ENCODE measurements at regions not wholly inside any gene's neighbourhood (a gene's known extent, or its start where the extent isn't known, plus 50 kb on each side); places are given as distances from the start of the nearest gene placed in this dataset.

DNA sequence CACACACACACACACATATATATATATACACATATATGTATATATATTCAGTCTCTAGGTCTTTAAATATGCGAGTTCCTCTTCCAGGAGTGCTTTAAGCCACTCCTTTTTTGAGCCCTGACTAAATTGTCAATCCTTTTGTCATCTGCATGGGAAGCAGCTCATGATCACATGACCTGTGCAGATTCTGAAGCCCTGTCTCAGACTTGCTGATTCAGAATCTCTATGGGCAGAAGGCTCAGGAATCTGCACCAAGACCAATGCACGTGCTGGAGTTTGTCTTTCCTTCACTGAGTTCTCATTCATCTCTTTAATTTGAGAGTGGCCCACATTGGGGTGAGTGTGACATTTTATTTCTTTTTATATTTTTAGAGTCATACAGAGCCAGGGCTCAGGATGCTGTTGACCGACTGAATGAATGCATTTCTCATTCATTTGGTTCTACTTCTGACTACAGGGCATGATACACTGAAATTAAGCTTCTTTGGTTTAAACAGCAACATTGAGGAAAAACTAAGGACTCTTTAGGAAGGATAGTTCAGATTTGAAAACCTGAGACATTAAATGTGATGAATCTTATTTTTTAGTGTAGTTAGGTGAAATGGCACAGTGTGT lies 307.5 kb downstream of the EDEM1 start:
- peaks cover 0 to 6% (median 0%) of the 10 kb centered on the region in 11 donors for H3K9me3 Mint-ChIP-seq
- peaks cover 0 to 9% (median 0%) of the 10 kb centered on the region in 7 donors for H3K4me1 Mint-ChIP-seq
- ChIA-PET POLR2A (no interaction called here), CTCF (no interaction called here)
- H3K27me3 Mint-ChIP-seq: peaks cover 0 to 10% (median 5%) of the 10 kb centered on the region in 5 donors
- intact Hi-C loops (cut with micrococcal nuclease): loop anchor here in 1 of 2 donors (10.0 kb wide), 1 partner anchor 360 kb away; no protein-coding TSS in a partner anchor
- H3K4me3 Mint-ChIP-seq: no peak overlapping the region
- Histone ChIP-seq H3K4me3 (ENCODE audit: low read length) (no peak overlapping the region), H3K9me3 (ENCODE audit: control insufficient read depth in 2 of 3, low read length in 3 of 3) (no peaks in the 10 kb centered on the region), H3K27ac (ENCODE audit: low read depth, low read length) (no peak overlapping the region), H3K4me1 (ENCODE audit: control insufficient read depth in 2 of 2, insufficient read depth in 2 of 2, low read length in 2 of 2) (no peaks in the 10 kb centered on the region), H3K36me3 (ENCODE audit: control insufficient read depth in 2 of 3, insufficient read depth in 3 of 3, low read length in 3 of 3) (no peaks in the 10 kb centered on the region), H3K27me3 (ENCODE audit: control insufficient read depth in 2 of 2, insufficient read depth in 2 of 2, low read length in 2 of 2) (no peaks in the 10 kb centered on the region)
- H3K36me3 Mint-ChIP-seq: no peaks in the 10 kb centered on the region
- ATAC-seq (peak; percentile 47), DNase-seq (no peak)
- no peak overlapping the region for H3K27ac Mint-ChIP-seq

DNA sequence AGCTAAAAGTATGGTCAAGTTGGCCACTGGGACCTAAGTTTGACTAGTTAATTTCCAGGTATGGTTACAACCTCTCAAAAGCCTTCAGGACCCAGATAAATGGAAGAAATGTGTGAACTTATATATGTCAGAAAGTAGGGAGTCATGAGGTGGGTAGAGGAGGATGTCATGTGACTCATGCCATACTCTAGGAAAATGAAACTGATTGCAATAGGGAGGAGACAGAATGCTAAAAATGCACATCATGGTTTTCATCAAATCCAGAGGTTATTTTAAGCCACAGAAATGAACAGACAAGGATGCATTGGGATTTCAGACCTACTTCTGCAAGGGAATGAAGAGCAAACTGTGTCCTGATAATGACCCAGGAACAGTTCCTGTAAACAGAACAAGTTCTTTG lies 310.0 kb downstream of the EDEM1 start:
- DNase-seq (no peak), ATAC-seq (no peak)
- intact Hi-C loops (cut with micrococcal nuclease): loop anchor here in 1 of 2 donors (10.0 kb wide), 1 partner anchor 363 kb away; no protein-coding TSS in a partner anchor
- Histone ChIP-seq H3K4me3 (ENCODE audit: low read length) (no peak overlapping the region), H3K27ac (ENCODE audit: low read depth, low read length) (no peak overlapping the region), H3K9me3 (ENCODE audit: control insufficient read depth in 2 of 3, low read length in 3 of 3) (no peaks in the 10 kb centered on the region), H3K36me3 (ENCODE audit: control insufficient read depth in 2 of 3, insufficient read depth in 3 of 3, low read length in 3 of 3) (no peaks in the 10 kb centered on the region), H3K4me1 (ENCODE audit: control insufficient read depth in 2 of 2, insufficient read depth in 2 of 2, low read length in 2 of 2) (no peaks in the 10 kb centered on the region), H3K27me3 (ENCODE audit: control insufficient read depth in 2 of 2, insufficient read depth in 2 of 2, low read length in 2 of 2) (no peaks in the 10 kb centered on the region)
- Mint-ChIP-seq H3K4me3 (no peak overlapping the region), H3K4me1 (peaks cover 0 to 9% (median 0%) of the 10 kb centered on the region in 7 donors), H3K27ac (no peak overlapping the region), H3K27me3 (peaks cover 0 to 7% (median 0%) of the 10 kb centered on the region in 5 donors), H3K9me3 (peaks cover 0 to 6% (median 0%) of the 10 kb centered on the region in 11 donors), H3K36me3 (no peaks in the 10 kb centered on the region)
- CTCF ChIA-PET: no interaction called here
- POLR2A ChIA-PET: no interaction called here

- no peak overlapping the region for H3K4me3 Mint-ChIP-seq
- Histone ChIP-seq H3K4me3 (ENCODE audit: low read length) (no peak overlapping the region), H3K4me1 (ENCODE audit: control insufficient read depth in 2 of 2, insufficient read depth in 2 of 2, low read length in 2 of 2) (no peaks in the 10 kb centered on the region), H3K27me3 (ENCODE audit: control insufficient read depth in 2 of 2, insufficient read depth in 2 of 2, low read length in 2 of 2) (no peaks in the 10 kb centered on the region), H3K9me3 (ENCODE audit: control insufficient read depth in 2 of 3, low read length in 3 of 3) (no peaks in the 10 kb centered on the region), H3K27ac (ENCODE audit: low read depth, low read length) (no peak overlapping the region), H3K36me3 (ENCODE audit: control insufficient read depth in 2 of 3, insufficient read depth in 3 of 3, low read length in 3 of 3) (no peaks in the 10 kb centered on the region)
- H3K27me3 Mint-ChIP-seq: peaks cover 0 to 3% (median 0%) of the 10 kb centered on the region in 5 donors
- H3K4me1 Mint-ChIP-seq: peaks cover 0 to 9% (median 0%) of the 10 kb centered on the region in 7 donors
- ATAC-seq (no peak), DNase-seq (no peak)
- CTCF ChIA-PET: no interaction called here
- POLR2A ChIA-PET: no interaction called here
- H3K9me3 Mint-ChIP-seq: peaks cover 0 to 6% (median 0%) of the 10 kb centered on the region in 11 donors
- H3K36me3 Mint-ChIP-seq: no peaks in the 10 kb centered on the region
- H3K27ac Mint-ChIP-seq: no peak overlapping the region
- intact Hi-C loops (cut with micrococcal nuclease): loop anchor here in 1 of 2 donors (10.0 kb wide), 1 partner anchor 364 kb away; no protein-coding TSS in a partner anchor
These were observed 311.5 kb downstream of the EDEM1 start for GRCh38 chr3:5498981-5499380.

DNA sequence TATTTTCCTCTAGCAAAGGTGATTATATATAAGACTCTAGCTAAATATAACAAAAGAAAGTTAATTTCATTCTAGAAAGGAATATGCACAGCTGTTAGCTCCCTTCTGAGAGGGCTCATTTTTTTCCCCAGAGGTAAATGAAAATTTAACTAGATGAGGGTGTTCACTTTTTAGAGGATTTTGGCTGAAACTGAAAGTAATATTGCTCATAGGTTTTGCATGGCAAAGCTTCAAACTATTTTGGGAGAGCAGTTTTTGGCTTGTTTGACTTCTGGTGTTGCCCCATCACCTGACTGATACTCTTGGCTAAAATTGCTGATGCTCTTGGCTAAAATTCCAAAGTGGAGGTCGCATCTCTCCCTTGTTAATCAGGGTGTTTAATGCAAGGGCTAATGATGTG lies 311.9 kb downstream of the EDEM1 start:
- Mint-ChIP-seq H3K4me1 (peaks cover 0 to 9% (median 0%) of the 10 kb centered on the region in 7 donors), H3K27me3 (peaks cover 0 to 2% (median 0%) of the 10 kb centered on the region in 5 donors), H3K36me3 (no peaks in the 10 kb centered on the region), H3K9me3 (peaks cover 0 to 6% (median 0%) of the 10 kb centered on the region in 11 donors), H3K27ac (peak overlapping the region in 1 of 9 donors; percentile 17), H3K4me3 (no peak overlapping the region)
- Histone ChIP-seq H3K4me3 (ENCODE audit: low read length) (no peak overlapping the region), H3K4me1 (ENCODE audit: control insufficient read depth in 2 of 2, insufficient read depth in 2 of 2, low read length in 2 of 2) (no peaks in the 10 kb centered on the region), H3K27ac (ENCODE audit: low read depth, low read length) (no peak overlapping the region), H3K27me3 (ENCODE audit: control insufficient read depth in 2 of 2, insufficient read depth in 2 of 2, low read length in 2 of 2) (no peaks in the 10 kb centered on the region), H3K36me3 (ENCODE audit: control insufficient read depth in 2 of 3, insufficient read depth in 3 of 3, low read length in 3 of 3) (no peaks in the 10 kb centered on the region), H3K9me3 (ENCODE audit: control insufficient read depth in 2 of 3, low read length in 3 of 3) (no peaks in the 10 kb centered on the region)
- ChIA-PET CTCF (no interaction called here), POLR2A (no interaction called here)
- ATAC-seq (no peak), DNase-seq (no peak)
- intact Hi-C loops (cut with micrococcal nuclease): loop anchor here in 1 of 2 donors (10.0 kb wide), 1 partner anchor 365 kb away; no protein-coding TSS in a partner anchor

DNA sequence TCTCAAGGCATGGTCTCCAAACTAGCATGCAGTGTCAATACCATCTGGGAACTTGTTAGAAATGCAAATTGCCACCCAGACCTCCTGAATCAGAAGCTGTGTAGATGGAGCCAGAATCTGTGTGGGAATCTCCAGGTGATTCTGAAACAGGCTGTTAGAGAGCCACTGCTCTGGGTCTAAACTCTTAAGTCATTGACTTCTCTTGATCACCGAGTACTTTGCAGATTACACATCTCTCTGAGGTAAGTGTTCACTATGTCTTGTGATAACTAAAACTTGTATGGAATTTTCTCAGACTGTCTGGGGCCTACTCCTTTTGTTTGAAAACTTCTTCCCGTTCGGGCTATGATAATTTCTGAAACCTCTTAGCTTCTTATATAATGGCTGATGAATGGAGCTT lies 315.6 kb downstream of the EDEM1 start:
- intact Hi-C loops (cut with micrococcal nuclease): no loop called here
- DNase-seq (no peak), ATAC-seq (no peak)
- POLR2A ChIA-PET: no interaction called here
- CTCF ChIA-PET: no interaction called here
- Mint-ChIP-seq H3K9me3 (peaks cover 0 to 12% (median 4%) of the 10 kb centered on the region in 11 donors), H3K4me3 (no peak overlapping the region), H3K27ac (no peak overlapping the region), H3K36me3 (peaks cover 0 to 4% (median 3%) of the 10 kb centered on the region in 5 donors), H3K27me3 (peaks cover 0 to 8% (median 0%) of the 10 kb centered on the region in 5 donors), H3K4me1 (peaks cover 0 to 5% (median 0%) of the 10 kb centered on the region in 7 donors)
- Histone ChIP-seq H3K4me1 (ENCODE audit: control insufficient read depth in 2 of 2, insufficient read depth in 2 of 2, low read length in 2 of 2) (no peaks in the 10 kb centered on the region), H3K27ac (ENCODE audit: low read depth, low read length) (no peak overlapping the region), H3K4me3 (ENCODE audit: low read length) (no peak overlapping the region), H3K9me3 (ENCODE audit: control insufficient read depth in 2 of 3, low read length in 3 of 3) (no peaks in the 10 kb centered on the region), H3K27me3 (ENCODE audit: control insufficient read depth in 2 of 2, insufficient read depth in 2 of 2, low read length in 2 of 2) (no peaks in the 10 kb centered on the region), H3K36me3 (ENCODE audit: control insufficient read depth in 2 of 3, insufficient read depth in 3 of 3, low read length in 3 of 3) (no peaks in the 10 kb centered on the region)

GRCh38 chr3:5504135-5504534 lies 316.6 kb downstream of the EDEM1 start:
- intact Hi-C loops (cut with micrococcal nuclease): no loop called here
- Histone ChIP-seq H3K4me3 (ENCODE audit: low read length) (no peak overlapping the region), H3K27me3 (ENCODE audit: control insufficient read depth in 2 of 2, insufficient read depth in 2 of 2, low read length in 2 of 2) (no peaks in the 10 kb centered on the region), H3K36me3 (ENCODE audit: control insufficient read depth in 2 of 3, insufficient read depth in 3 of 3, low read length in 3 of 3) (no peaks in the 10 kb centered on the region), H3K27ac (ENCODE audit: low read depth, low read length) (no peak overlapping the region), H3K4me1 (ENCODE audit: control insufficient read depth in 2 of 2, insufficient read depth in 2 of 2, low read length in 2 of 2) (no peaks in the 10 kb centered on the region), H3K9me3 (ENCODE audit: control insufficient read depth in 2 of 3, low read length in 3 of 3) (no peaks in the 10 kb centered on the region)
- ATAC-seq (no peak), DNase-seq (no peak)
- Mint-ChIP-seq H3K36me3 (peaks cover 0 to 8% (median 3%) of the 10 kb centered on the region in 5 donors), H3K9me3 (peaks cover 5 to 22% (median 13%) of the 10 kb centered on the region in 11 donors), H3K4me1 (peaks cover 0 to 5% (median 0%) of the 10 kb centered on the region in 7 donors), H3K27ac (no peak overlapping the region), H3K27me3 (peaks cover 0 to 8% (median 0%) of the 10 kb centered on the region in 5 donors), H3K4me3 (no peak overlapping the region)
- CTCF ChIA-PET: no interaction called here
- POLR2A ChIA-PET: no interaction called here

DNA sequence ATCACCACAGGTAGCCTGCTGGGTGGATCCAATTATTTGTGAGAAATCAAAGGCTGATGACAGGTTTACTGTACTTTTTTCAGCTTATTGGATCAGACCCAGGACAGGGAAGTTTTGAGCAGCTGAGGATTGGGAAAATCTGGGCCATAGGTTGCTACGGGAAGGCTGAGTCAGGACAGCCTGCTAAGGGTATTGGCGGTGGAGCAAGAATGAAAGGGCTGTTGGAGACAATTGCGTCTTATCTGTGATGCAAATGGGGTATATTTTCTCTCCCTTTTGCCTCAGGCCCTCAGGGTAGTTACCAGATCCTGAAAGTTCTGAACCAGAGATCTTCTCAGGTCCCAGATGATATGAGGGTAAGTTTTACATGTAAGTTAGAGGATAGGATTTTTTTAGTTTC lies 317.7 kb downstream of the EDEM1 start:
- Histone ChIP-seq H3K27ac (ENCODE audit: low read depth, low read length) (no peak overlapping the region), H3K27me3 (ENCODE audit: control insufficient read depth in 2 of 2, insufficient read depth in 2 of 2, low read length in 2 of 2) (no peaks in the 10 kb centered on the region), H3K4me1 (ENCODE audit: control insufficient read depth in 2 of 2, insufficient read depth in 2 of 2, low read length in 2 of 2) (no peaks in the 10 kb centered on the region), H3K9me3 (ENCODE audit: control insufficient read depth in 2 of 3, low read length in 3 of 3) (no peaks in the 10 kb centered on the region), H3K36me3 (ENCODE audit: control insufficient read depth in 2 of 3, insufficient read depth in 3 of 3, low read length in 3 of 3) (no peaks in the 10 kb centered on the region), H3K4me3 (ENCODE audit: low read length) (no peak overlapping the region)
- peaks cover 0 to 14% (median 4%) of the 10 kb centered on the region in 5 donors for H3K27me3 Mint-ChIP-seq
- peaks cover 0 to 15% (median 3%) of the 10 kb centered on the region in 5 donors for H3K36me3 Mint-ChIP-seq
- DNase-seq (no peak), ATAC-seq (no peak)
- POLR2A ChIA-PET: no interaction called here
- H3K4me3 Mint-ChIP-seq: no peak overlapping the region
- intact Hi-C loops (cut with micrococcal nuclease): no loop called here
- CTCF ChIA-PET: no interaction called here
- H3K27ac Mint-ChIP-seq: no peak overlapping the region
- peaks cover 8 to 33% (median 15%) of the 10 kb centered on the region in 11 donors for H3K9me3 Mint-ChIP-seq
- H3K4me1 Mint-ChIP-seq: no peaks in the 10 kb centered on the region

Data from naive thymus-derived CD4-positive, alpha-beta T cell (primary cell).